T-helper 2 cell treated with Interferon-gamma antibody and Interleukin-4, amounts not matched to agents 5 μg/mL and 100 μg/mL, for 36 hours (primary cell): ENCODE measurements at regions not wholly inside any gene's neighbourhood (a gene's known extent, or its start where the extent isn't known, plus 50 kb on each side); places are given as distances from the start of the nearest gene placed in this dataset.

Experiments used
- DNase-seq: peaks from one replicate; pipeline ENCODE4 v3.0.0; 2021; ENCODE audit warnings: low spot score
- H3K27ac Mint-ChIP-seq: one replicate; pipeline ENCODE4 v1.8.0; 2021; ENCODE audit warnings: mild to moderate bottlenecking, mixed read lengths
- H3K27me3 Mint-ChIP-seq: one replicate; pipeline ENCODE4 v1.8.0; 2021; ENCODE audit warnings: low read depth, mixed read lengths
- H3K36me3 Mint-ChIP-seq: one replicate; pipeline ENCODE4 v1.8.0; 2021; ENCODE audit warnings: low read depth, mixed read lengths
- H3K4me1 Mint-ChIP-seq: one replicate; pipeline ENCODE4 v1.8.0; 2021; ENCODE audit warnings: low read depth, mixed read lengths
- H3K4me3 Mint-ChIP-seq: one replicate; pipeline ENCODE4 v1.8.0; 2022; ENCODE audit warnings: mild to moderate bottlenecking, moderate library complexity, mixed read lengths
- H3K9me3 Mint-ChIP-seq: one replicate; pipeline ENCODE4 v1.8.0; 2021; ENCODE audit warnings: mixed read lengths

GRCh38 chr6:128759447-128759846 lies 123.5 kb upstream of the LAMA2 start:
- no peaks in the 10 kb centered on the region for H3K36me3 Mint-ChIP-seq
- H3K4me1 Mint-ChIP-seq = no peaks in the 10 kb centered on the region
- H3K9me3 Mint-ChIP-seq = no peaks in the 10 kb centered on the region
- DNase-seq = no peak
- H3K4me3 Mint-ChIP-seq = no peak overlapping the region
- no peak overlapping the region for H3K27ac Mint-ChIP-seq
- peaks cover 2% of the 10 kb centered on the region for H3K27me3 Mint-ChIP-seq

DNA sequence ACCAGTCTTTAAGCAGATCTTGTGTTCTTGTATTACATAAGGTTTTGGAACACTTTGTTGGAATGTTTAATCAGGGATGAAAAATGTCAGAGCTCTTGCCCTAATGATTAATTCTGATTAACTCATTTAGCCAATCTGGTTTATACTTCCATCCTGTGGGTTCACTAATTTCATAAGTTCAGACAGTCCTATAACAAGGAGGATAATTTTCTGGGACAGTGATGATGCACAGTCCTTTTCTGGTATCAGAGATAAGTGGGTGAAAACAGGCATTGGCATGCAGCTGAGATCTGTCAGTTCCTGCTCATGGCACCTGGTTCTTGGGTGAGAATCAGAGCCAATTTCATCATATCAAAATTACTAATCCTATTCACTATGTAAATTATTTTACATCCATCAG lies 125.0 kb upstream of the LAMA2 start:
- Mint-ChIP-seq H3K27ac (no peak overlapping the region), H3K36me3 (no peaks in the 10 kb centered on the region), H3K9me3 (no peaks in the 10 kb centered on the region), H3K4me3 (no peak overlapping the region), H3K4me1 (no peaks in the 10 kb centered on the region), H3K27me3 (peaks cover 2% of the 10 kb centered on the region)
- no peak for DNase-seq

GRCh38 chr6:128754658-128755256 lies 128.2 kb upstream of the LAMA2 start:
- H3K4me1 Mint-ChIP-seq = no peaks in the 10 kb centered on the region
- H3K4me3 Mint-ChIP-seq = no peak overlapping the region
- peaks cover 2% of the 10 kb centered on the region for H3K27me3 Mint-ChIP-seq
- H3K27ac Mint-ChIP-seq = no peak overlapping the region
- DNase-seq = no peak
- no peaks in the 10 kb centered on the region for H3K36me3 Mint-ChIP-seq
- no peaks in the 10 kb centered on the region for H3K9me3 Mint-ChIP-seq

DNA sequence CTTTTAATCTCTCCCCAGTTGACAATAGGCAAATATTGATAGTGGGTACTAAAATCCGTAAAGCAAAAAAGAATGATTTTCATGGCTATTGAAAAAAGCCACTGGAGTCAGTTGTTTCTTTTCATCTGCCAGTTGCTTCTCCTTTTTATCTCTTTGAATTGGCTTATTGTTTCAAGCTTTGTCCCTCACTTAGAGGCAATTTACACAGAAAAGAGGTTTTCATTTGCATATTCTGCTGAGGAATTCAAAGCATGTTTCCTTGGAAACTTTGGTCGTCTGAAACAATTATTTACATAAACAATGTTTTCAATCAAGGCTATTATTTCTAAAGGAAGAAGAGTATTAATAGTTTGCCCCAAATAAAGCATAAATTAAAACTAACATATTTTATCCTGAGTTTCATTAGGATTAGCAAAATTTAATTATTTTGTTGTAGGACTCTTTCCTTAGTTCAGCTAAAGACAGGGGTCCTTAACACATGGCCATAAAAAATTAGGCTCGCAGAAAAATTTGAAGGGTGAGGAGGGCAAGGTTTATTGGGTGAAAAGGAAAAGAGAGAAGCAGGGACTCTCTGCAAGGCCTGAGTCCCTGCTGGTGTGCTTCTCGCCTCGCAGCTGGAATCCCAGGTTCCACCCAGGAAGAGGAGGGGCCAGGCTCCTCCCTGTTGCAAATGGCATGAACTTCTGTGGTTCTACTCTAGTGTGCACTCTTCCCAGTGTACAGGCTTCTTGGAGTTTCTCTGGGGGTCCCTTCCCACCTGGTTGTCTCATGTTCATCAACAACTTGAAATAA lies 138.8 kb upstream of the LAMA2 start:
- DNase-seq = no peak
- no peaks in the 10 kb centered on the region for H3K4me1 Mint-ChIP-seq
- H3K4me3 Mint-ChIP-seq = no peak overlapping the region
- H3K27ac Mint-ChIP-seq = no peak overlapping the region
- H3K9me3 Mint-ChIP-seq = no peaks in the 10 kb centered on the region
- H3K27me3 Mint-ChIP-seq = no peaks in the 10 kb centered on the region
- no peaks in the 10 kb centered on the region for H3K36me3 Mint-ChIP-seq

DNA sequence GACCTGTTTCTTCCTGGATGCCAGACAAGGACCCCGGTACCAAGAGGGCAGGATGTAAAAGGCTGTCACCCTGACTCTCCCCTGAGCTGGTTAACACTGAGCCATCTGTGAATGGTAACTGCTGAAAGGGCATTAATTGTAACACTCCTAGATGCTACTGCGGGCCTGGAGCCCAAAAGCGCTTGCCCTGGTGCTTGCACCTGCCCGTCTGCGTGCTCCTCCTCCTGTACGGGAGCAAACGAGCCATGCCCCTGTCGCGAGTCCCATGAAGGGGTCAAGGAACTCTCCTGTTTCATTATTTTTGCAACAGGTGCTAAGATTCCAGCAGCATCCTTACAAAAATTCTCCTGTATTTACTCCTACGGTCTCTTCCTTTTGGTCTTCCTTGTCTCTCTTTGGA lies 140.0 kb upstream of the LAMA2 start:
- H3K27ac Mint-ChIP-seq = no peak overlapping the region
- H3K9me3 Mint-ChIP-seq = no peaks in the 10 kb centered on the region

DNA sequence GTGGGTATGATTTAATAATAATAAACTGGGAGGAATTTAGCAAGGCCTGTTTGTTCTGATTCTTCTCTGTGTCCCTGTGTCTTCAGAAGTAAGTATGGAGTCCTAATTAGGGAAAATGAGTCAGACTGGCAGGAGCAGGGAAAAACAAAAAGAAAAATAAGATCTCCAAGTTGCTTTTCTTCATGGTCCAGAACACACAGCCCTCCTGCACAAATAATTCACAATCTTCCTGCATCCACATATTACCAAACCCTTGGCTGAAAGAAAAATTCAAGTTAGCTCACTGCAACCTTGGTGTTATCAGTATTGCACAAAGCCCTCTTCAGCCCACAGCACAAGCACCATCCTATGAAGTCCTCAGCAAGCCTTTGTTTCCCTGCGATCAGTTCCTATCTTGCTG lies 142.0 kb upstream of the LAMA2 start:
- no peaks in the 10 kb centered on the region for H3K4me1 Mint-ChIP-seq
- no peaks in the 10 kb centered on the region for H3K9me3 Mint-ChIP-seq
- H3K27ac Mint-ChIP-seq = no peak overlapping the region
- H3K36me3 Mint-ChIP-seq = no peaks in the 10 kb centered on the region
- H3K27me3 Mint-ChIP-seq = no peaks in the 10 kb centered on the region
- DNase-seq = no peak
- no peak overlapping the region for H3K4me3 Mint-ChIP-seq

More for the DNA sequence above, 140.0 kb upstream of the LAMA2 start:
- Mint-ChIP-seq H3K4me3 (no peak overlapping the region), H3K27me3 (no peaks in the 10 kb centered on the region), H3K4me1 (no peaks in the 10 kb centered on the region), H3K36me3 (no peaks in the 10 kb centered on the region)
- no peak for DNase-seq

DNA sequence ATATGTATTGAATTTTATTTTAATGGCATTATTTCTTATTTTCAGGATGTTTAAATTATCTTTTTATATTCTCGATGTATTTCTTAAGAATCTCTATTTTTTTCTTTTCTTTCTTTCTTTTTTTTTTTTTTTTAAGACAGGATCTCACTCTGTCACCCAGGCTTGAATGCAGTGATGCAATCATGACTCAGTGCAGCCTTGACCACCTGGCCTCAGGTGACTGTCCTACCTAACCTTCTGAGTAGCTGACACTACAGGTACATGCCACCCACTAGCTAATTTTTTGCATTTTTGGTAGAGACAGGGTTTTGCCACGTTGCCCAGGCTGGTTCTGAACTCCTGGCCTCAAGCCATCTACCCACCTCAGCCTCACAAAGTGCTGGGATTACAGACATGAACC lies 143.8 kb upstream of the LAMA2 start:
- H3K4me1 Mint-ChIP-seq = no peaks in the 10 kb centered on the region
- no peak overlapping the region for H3K4me3 Mint-ChIP-seq
- H3K9me3 Mint-ChIP-seq = no peaks in the 10 kb centered on the region
- H3K36me3 Mint-ChIP-seq = no peaks in the 10 kb centered on the region
- peaks cover 3% of the 10 kb centered on the region for H3K27me3 Mint-ChIP-seq
- no peak for DNase-seq
- H3K27ac Mint-ChIP-seq = no peak overlapping the region

DNA sequence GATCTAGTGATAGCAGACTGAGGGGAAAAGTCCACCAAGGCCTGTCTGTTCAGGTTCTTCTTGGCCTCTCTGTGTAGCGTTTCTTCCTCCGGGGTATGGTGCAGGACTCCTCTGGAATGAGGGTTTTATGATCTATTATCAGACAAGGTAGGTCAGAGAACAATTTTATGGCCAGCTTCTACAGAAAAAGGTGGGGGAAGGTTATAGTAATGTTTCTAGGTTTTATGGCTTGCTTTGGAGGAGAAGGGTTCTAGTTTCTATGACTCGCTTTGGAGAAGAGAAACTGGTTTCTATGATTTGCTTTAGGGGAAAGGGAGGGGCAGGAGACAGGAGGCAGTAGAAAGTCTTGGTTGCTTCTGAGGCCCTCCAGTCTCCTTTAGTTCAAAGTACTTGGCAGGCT lies 144.8 kb upstream of the LAMA2 start:
- Mint-ChIP-seq H3K4me1 (no peaks in the 10 kb centered on the region), H3K36me3 (no peaks in the 10 kb centered on the region), H3K27ac (no peak overlapping the region), H3K4me3 (no peak overlapping the region), H3K27me3 (peaks cover 3% of the 10 kb centered on the region), H3K9me3 (no peaks in the 10 kb centered on the region)
- no peak for DNase-seq

DNA sequence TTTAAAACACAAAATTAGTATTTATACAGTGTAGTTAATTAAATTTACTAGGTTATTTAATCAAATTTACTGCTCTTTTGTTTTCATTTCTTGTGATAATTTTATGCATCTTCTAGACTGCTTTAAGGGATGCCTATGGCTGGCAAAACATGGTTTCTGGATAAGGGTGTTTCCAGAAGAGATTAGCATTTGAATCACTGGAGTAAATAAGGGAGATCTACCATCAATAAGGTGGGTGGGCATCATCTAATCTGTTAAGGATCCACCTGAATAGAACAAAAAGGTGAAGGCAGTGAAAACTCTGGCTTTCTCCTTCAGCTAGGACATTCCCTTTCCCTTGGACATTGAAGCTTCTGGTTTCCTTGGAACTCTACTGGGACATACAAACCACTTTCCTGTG lies 146.2 kb upstream of the LAMA2 start:
- peaks cover 3% of the 10 kb centered on the region for H3K27me3 Mint-ChIP-seq
- H3K27ac Mint-ChIP-seq = no peak overlapping the region
- H3K4me3 Mint-ChIP-seq = no peak overlapping the region
- H3K36me3 Mint-ChIP-seq = no peaks in the 10 kb centered on the region
- DNase-seq = no peak
- no peaks in the 10 kb centered on the region for H3K4me1 Mint-ChIP-seq
- H3K9me3 Mint-ChIP-seq = no peaks in the 10 kb centered on the region

- Mint-ChIP-seq H3K36me3 (no peaks in the 10 kb centered on the region), H3K27me3 (peaks cover 6% of the 10 kb centered on the region), H3K9me3 (no peaks in the 10 kb centered on the region), H3K4me1 (no peaks in the 10 kb centered on the region), H3K27ac (no peak overlapping the region), H3K4me3 (no peak overlapping the region)
- DNase-seq = no peak
Measured at GRCh38 chr6:128731249-128732165, 151.4 kb upstream of the LAMA2 start.

DNA sequence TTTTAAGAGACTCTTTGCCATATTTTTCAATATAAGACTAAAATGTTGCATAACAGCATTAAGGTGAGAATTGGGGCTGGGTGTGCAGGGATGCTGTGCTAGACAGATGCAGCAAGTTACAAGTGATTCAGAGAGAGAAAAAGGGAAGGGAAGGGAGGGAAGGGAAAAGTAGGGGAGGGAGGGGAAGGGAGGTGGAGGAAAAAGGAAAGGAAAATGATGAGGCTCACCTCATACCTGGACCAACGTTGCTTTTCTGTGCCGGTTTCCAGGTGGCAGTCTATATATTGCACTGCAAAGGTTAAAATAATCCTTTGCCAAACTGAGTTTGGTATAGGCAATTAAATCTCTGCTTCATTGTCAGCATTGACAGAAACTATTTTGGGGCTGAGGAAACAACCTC lies 155.4 kb upstream of the LAMA2 start:
- H3K4me1 Mint-ChIP-seq = no peaks in the 10 kb centered on the region
- H3K9me3 Mint-ChIP-seq = no peaks in the 10 kb centered on the region
- no peak for DNase-seq
- H3K27me3 Mint-ChIP-seq = peaks cover 12% of the 10 kb centered on the region
- no peak overlapping the region for H3K27ac Mint-ChIP-seq
- H3K36me3 Mint-ChIP-seq = no peaks in the 10 kb centered on the region
- no peak overlapping the region for H3K4me3 Mint-ChIP-seq

GRCh38 chr6:128725271-128726233 lies 157.4 kb upstream of the LAMA2 start:
- DNase-seq = no peak
- no peak overlapping the region for H3K4me3 Mint-ChIP-seq
- peaks cover 12% of the 10 kb centered on the region for H3K27me3 Mint-ChIP-seq
- no peaks in the 10 kb centered on the region for H3K9me3 Mint-ChIP-seq
- no peaks in the 10 kb centered on the region for H3K4me1 Mint-ChIP-seq
- H3K36me3 Mint-ChIP-seq = no peaks in the 10 kb centered on the region
- no peak overlapping the region for H3K27ac Mint-ChIP-seq

DNA sequence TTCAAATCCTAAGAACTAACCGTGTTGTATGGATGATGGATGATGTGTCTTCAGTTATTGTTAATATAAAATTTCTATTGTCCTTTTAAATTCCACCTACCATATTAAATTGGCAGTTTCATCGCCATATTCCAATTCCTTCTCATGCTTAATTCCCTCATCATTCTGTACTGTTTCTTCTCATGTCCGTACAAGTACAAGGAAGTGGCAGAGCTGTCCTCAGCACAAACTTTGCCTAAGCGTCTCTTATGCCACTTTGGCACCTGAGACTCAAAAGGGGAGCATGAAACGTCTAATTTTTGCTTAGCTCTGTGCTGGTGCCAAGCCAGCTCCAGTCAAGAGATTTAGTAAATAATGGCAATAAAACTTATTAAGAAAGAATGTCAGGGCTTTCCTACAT lies 158.2 kb upstream of the LAMA2 start:
- H3K4me3 Mint-ChIP-seq = no peak overlapping the region
- no peak for DNase-seq
- H3K36me3 Mint-ChIP-seq = no peaks in the 10 kb centered on the region
- peaks cover 12% of the 10 kb centered on the region for H3K27me3 Mint-ChIP-seq
- H3K9me3 Mint-ChIP-seq = no peaks in the 10 kb centered on the region
- H3K4me1 Mint-ChIP-seq = no peaks in the 10 kb centered on the region
- no peak overlapping the region for H3K27ac Mint-ChIP-seq
